Coronary artery (tissue), 2 donors: ENCODE measurements at regions not wholly inside any gene's neighbourhood (a gene's known extent, or its start where the extent isn't known, plus 50 kb on each side); places are given as distances from the start of the nearest gene placed in this dataset.

Experiments used
- DNase-seq: peaks from one replicate; pipeline ENCODE4 v3.0.0-alpha.2; 2017; ENCODE audit warnings: low spot score
- H3K27ac ChIP-seq, 2 donors: fragments of 200-600 bp; sonication (generic); one replicate each; pipeline ENCODE4 v1.5.1; 2016 to 2019
- H3K4me3 ChIP-seq: fragments of 200-600 bp; sonication (generic); 2 replicates; pipeline ENCODE4 v1.5.1; 2016; ENCODE audit warnings: mild to moderate bottlenecking, moderate library complexity
- TF ChIP-seq, protein P1 (sequence below): fragments of 200-600 bp; sonication (generic); IDR thresholded peaks from one replicate; pipeline ENCODE4 v1.5.1; 2019; ENCODE audit warnings: antibody characterized with exemption

DNA sequence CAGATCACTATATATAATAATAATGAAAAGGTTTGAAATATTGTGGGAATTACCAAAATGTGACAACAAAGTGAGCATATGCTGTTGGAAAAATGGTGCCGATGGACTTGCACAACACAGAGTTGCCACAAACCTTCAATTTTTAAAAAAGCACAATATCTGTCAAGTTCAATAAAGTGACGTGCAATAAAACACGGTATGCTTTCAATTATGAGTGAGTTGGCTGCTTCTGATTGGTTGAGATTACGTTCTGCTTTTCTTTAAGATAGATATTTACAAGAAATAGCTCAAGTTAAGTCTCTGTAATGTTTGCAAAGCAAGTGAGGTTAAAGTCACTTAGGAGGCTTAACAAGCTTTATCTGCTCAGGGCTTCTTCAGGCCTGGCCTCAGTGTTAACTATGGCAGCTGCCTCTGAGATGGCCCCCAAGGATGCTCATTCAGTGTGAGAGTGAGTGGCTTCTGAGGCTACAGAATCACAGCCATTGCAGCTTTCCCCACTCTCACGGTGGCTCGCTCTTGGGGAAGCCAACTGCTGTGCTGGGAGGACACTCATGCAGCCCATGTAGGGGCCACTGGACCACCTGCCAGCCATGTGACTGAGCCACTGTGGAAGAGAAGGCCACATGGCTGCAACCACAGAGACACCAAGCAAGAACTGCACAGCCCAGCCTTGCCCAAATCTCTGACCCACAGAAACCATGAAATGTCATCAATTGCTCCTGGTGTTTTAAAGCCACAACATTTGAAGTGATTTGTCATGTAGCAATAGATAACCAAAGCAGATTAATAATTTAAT lies 78.3 kb upstream of the TMEM72 start:
- DNase-seq, result no peak
- TF ChIP-seq, protein P1, sequence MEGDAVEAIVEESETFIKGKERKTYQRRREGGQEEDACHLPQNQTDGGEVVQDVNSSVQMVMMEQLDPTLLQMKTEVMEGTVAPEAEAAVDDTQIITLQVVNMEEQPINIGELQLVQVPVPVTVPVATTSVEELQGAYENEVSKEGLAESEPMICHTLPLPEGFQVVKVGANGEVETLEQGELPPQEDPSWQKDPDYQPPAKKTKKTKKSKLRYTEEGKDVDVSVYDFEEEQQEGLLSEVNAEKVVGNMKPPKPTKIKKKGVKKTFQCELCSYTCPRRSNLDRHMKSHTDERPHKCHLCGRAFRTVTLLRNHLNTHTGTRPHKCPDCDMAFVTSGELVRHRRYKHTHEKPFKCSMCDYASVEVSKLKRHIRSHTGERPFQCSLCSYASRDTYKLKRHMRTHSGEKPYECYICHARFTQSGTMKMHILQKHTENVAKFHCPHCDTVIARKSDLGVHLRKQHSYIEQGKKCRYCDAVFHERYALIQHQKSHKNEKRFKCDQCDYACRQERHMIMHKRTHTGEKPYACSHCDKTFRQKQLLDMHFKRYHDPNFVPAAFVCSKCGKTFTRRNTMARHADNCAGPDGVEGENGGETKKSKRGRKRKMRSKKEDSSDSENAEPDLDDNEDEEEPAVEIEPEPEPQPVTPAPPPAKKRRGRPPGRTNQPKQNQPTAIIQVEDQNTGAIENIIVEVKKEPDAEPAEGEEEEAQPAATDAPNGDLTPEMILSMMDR, result no peak
- Histone ChIP-seq H3K4me3 (no peak overlapping the region), H3K27ac (no peak overlapping the region)

DNA sequence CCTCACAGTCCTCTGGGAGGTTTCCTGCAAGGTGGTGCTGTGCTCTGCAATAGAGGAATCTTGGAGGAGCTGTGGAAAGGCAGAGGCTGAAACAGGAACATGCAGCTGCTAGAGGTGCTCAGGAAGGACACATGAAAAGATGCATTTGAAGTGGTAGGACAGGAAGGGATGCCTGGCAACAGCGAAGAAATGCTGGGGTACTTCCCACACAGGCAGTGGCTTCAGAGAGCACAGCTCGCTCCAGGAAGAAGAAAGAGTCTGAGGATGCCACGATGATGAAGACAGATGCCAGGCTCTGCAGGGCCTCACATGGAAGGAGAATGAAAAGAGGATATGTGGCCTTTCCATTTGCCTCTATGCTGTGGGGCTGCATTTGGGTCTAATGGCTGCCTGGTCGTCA lies 77.0 kb upstream of the TMEM72 start:
- TF ChIP-seq, protein P1, result no peak
- Histone ChIP-seq H3K27ac (no peak overlapping the region), H3K4me3 (no peak overlapping the region)
- no peak for DNase-seq

GRCh38 chr10:44835300-44835699 lies 75.8 kb upstream of the TMEM72 start:
- Histone ChIP-seq H3K4me3 (no peak overlapping the region), H3K27ac (no peak overlapping the region)
- TF ChIP-seq, protein P1, result no peak
- DNase-seq, result no peak

DNA sequence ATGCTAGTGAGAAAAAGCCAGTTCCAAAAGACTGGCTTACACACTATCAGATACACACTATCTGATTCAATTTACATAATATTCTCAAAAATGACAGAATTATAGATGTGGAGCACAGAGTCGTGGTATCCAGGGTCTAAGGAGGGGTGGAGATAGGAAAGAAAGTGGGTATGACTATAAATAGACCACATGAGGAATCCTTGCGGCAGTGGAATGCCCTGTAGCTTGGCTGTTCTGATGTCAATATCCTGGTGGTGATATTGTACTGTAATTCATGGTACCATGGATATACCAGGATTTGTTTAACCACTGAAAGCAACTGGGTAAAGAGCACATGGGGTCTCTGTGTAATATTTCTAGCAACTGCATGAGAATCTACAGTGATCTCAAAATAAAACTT lies 67.7 kb upstream of the TMEM72 start:
- H3K4me3 ChIP-seq, result no peak overlapping the region

GRCh38 chr10:44845361-44846175 lies 65.6 kb upstream of the TMEM72 start:
- DNase-seq, result no peak
- H3K4me3 ChIP-seq, result no peak overlapping the region
- H3K27ac ChIP-seq, result no peak overlapping the region
- TF ChIP-seq, protein P1, result no peak

More for the DNA sequence above, 67.7 kb upstream of the TMEM72 start:
- no peak for DNase-seq
- H3K27ac ChIP-seq, result no peak overlapping the region
- TF ChIP-seq, protein P1, result no peak

DNA sequence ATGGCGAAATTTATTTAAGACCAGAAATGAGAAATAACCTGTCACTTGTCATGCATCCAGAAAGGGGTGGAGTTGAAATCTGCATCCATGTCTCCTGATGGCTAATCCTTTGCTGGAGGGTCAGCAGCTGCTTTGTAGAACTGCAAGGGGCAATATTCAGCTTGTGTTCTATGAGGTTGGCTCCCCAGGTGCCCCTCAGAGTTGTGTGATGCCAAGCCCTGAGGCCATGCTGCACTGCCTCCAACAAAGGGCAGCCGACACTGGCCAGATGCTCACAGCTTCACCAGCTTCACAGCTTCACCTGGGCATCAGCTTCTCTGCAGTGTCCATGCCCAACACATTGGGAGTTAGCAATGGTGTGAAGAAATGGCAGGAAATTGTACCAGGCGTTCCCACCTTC lies 64.0 kb upstream of the TMEM72 start:
- DNase-seq, result no peak
- TF ChIP-seq, protein P1, result no peak
- H3K4me3 ChIP-seq, result no peak overlapping the region
- no peak overlapping the region for H3K27ac ChIP-seq

DNA sequence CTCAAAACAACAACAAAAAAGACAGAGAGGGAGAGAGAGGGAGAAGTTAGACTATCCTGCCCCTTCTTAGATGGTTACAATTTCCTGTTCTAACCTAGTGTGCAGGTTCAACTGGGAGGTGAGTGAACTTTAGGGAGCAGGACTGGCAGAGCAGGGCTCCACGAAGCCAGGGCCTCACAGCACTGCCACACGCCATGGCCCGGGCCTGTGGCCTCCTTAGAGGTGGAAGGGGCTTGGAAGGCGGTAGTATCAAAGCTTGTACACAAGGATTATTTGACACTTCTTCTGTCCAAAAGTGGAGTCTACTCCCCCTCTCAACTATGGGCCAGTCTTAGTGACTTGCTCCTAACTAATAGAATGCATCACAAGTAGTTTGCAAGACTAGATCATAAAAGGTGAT lies 62.9 kb upstream of the TMEM72 start:
- Histone ChIP-seq H3K27ac (no peak overlapping the region), H3K4me3 (no peak overlapping the region)
- TF ChIP-seq, protein P1, result no peak
- DNase-seq, result no peak
